ENCODE measurements at regions not wholly inside any gene's neighbourhood (a gene's known extent, or its start where the extent isn't known, plus 50 kb on each side); places are given as distances from the start of the nearest gene placed in this dataset.

DNA sequence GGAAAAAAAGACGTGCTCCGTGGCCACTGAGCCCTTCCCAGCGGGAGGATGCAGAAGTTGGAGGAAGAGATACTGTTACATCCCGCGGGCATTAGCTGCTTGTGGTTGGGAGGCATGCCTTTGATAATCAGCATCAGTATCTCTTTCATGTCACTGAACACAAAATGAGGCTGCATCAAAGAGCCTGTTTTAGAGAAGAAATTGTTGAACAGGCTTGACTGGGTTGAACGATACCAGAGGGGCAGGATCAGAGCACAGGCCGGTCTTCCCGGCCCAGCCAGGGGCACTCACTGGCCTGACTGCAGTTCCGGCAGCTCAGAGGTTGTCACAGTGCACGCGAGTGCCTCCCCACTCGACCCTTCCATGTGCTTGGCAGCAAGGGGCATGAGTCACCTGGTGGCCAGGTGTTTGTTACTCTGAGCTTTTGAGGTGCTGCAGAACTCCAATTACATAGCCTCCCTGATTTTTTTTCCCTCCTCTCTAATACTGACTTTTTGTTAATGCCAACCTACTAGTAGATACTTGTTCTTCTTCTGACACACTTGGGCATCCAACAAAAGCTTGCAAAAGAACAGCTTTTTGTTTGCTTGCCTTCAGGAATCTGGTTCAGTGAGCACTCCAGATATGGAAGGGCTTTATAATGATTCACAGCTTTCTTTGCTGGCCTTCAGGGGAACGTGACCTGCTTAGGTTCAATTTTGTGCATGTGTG lies 121.6 kb downstream of the VAPA start:
- no peak for TF ChIP-seq EZH2 (IDR thresholded peaks at IDR 0.05; ENCODE audit: insufficient read depth, poor library complexity, severe bottlenecking)
- no peak for TF ChIP-seq EZH2phosphoT487 (IDR thresholded peaks at IDR 0.05; ENCODE audit: insufficient read depth, low read depth)

Measured in GM23248 (cell line).